H1 (cell line): ENCODE measurements at regions not wholly inside any gene's neighbourhood (a gene's known extent, or its start where the extent isn't known, plus 50 kb on each side); places are given as distances from the start of the nearest gene placed in this dataset.

Source experiments
- CTCF ChIA-PET: fragments of 300-600 bp; sonication (Branson Sonifier 250); formaldehyde crosslinking; loops from one replicate; lab custom pipeline; 2021; ENCODE audit not compliant: partially characterized antibody; lab: Charles Lee
- POLR2A ChIA-PET: fragments of 300-600 bp; sonication (Branson Sonifier 250); formaldehyde crosslinking; loops from one replicate; lab custom pipeline; 2021; ENCODE audit warnings: inconsistent platforms; ENCODE audit not compliant: partially characterized antibody; lab: Charles Lee
- DNase-seq, 2 experiments: peaks; one replicate each; pipeline versions ENCODE4 v3.0.0 to v3.0.0-alpha.2; 2010 to 2022; ENCODE audit warnings: low spot score in 2 of 2, low read depth in 1 of 2, mixed read lengths in 1 of 2
- FAIRE-seq: peaks from 2 replicates; lab custom pipeline; 2011; peaks lifted over from hg19 to GRCh38; lab: Jason Lieb, UNC
- H2AFZ ChIP-seq: 2 replicates; pipeline ENCODE4 v1.8.1; 2012; ENCODE audit warnings: low read length, inconsistent platforms
- H2AK5ac ChIP-seq: 2 replicates; pipeline ENCODE4 v1.6.1; 2013; ENCODE audit warnings: low read depth, low read length
- H2BK120ac ChIP-seq: replicated peaks from 2 replicates; pipeline ENCODE3; 2013; ENCODE audit warnings: low read depth, low read length, inconsistent platforms
- H2BK12ac ChIP-seq: 2 replicates; pipeline ENCODE4 v1.6.1; 2013; ENCODE audit warnings: low read depth, low read length
- H2BK15ac ChIP-seq: 2 replicates; pipeline ENCODE4 v1.6.1; 2013; ENCODE audit warnings: low read length
- H2BK20ac ChIP-seq: 2 replicates; pipeline ENCODE4 v1.6.1; 2013; ENCODE audit warnings: low read length
- H2BK5ac ChIP-seq: 2 replicates; pipeline ENCODE4 v1.6.1; 2013; ENCODE audit warnings: low read depth, low read length
- H3K14ac ChIP-seq: 2 replicates; pipeline ENCODE4 v1.6.1; 2013; ENCODE audit warnings: inconsistent platforms; ENCODE audit not compliant: insufficient read length
- H3K18ac ChIP-seq: 2 replicates; pipeline ENCODE4 v1.6.1; 2013; ENCODE audit warnings: low read length; ENCODE audit errors: extremely low read depth
- H3K23ac ChIP-seq: 2 replicates; pipeline ENCODE4 v1.6.1; 2013; ENCODE audit warnings: inconsistent platforms; ENCODE audit not compliant: insufficient read length
- H3K23me2 ChIP-seq: 2 replicates; pipeline ENCODE4 v1.6.1; 2013; ENCODE audit warnings: low read depth, low read length
- H3K27ac ChIP-seq: 2 replicates; pipeline ENCODE4 v1.6.1; 2011; ENCODE audit warnings: low read depth, low read length, inconsistent platforms
- H3K27me3 ChIP-seq, 4 experiments: replicated peaks in 1 of 4; 1 replicate in 1 of 4; 2 replicates in 3 of 4; pipeline versions ENCODE4 v1.6.1 to v1.8.1; 2011 to 2013; ENCODE audit warnings: low read length in 3 of 4, mild to moderate bottlenecking in 3 of 4, inconsistent platforms in 2 of 4, mixed read lengths in 2 of 4, moderate library complexity in 1 of 4; ENCODE audit not compliant: control insufficient read depth in 3 of 4, insufficient read depth in 3 of 4; ENCODE audit errors: extremely low read depth in 1 of 4
- H3K36me3 ChIP-seq, 4 experiments: 2 replicates each; pipeline versions ENCODE4 v1.6.1 to v1.8.1; 2011 to 2013; ENCODE audit warnings: mild to moderate bottlenecking in 4 of 4, low read length in 3 of 4, moderate library complexity in 2 of 4, control low read depth in 1 of 4, inconsistent platforms in 1 of 4; ENCODE audit not compliant: insufficient read depth in 4 of 4, control insufficient read depth in 2 of 4
- H3K4ac ChIP-seq: replicated peaks from 2 replicates; pipeline ENCODE3; 2013; ENCODE audit warnings: low read length, low read depth, mixed read lengths, inconsistent platforms; ENCODE audit not compliant: insufficient read length
- H3K4me1 ChIP-seq, 4 experiments: replicated peaks in 1 of 4; 1 replicate in 1 of 4; 2 replicates in 3 of 4; pipeline versions ENCODE4 v1.6.1 to v1.8.1; 2011 to 2013; ENCODE audit warnings: low read length in 3 of 4, inconsistent platforms in 2 of 4, mixed read lengths in 1 of 4; ENCODE audit not compliant: insufficient read depth in 4 of 4, control insufficient read depth in 3 of 4
- H3K4me2 ChIP-seq, 2 experiments: 2 replicates each; pipeline versions ENCODE4 v1.6.1 to v1.8.1; 2011 to 2013; ENCODE audit warnings: low read depth in 2 of 2, low read length in 2 of 2, control low read depth in 1 of 2, inconsistent platforms in 1 of 2, mild to moderate bottlenecking in 1 of 2; ENCODE audit not compliant: insufficient read depth in 1 of 2
- H3K4me3 ChIP-seq, 4 experiments: fragments of 200-600, 300-600 bp in 1 of 4; sonication (generic), shearing (Covaris generic), sonication (Bioruptor Twin) in 1 of 4; 2 replicates each; pipeline versions ENCODE4 v1.5.1 to v1.8.1; 2011 to 2016; ENCODE audit warnings: low read length in 4 of 4, low read depth in 3 of 4, control low read depth in 2 of 4, inconsistent platforms in 2 of 4, mild to moderate bottlenecking in 2 of 4, mixed read lengths in 1 of 4, moderate library complexity in 1 of 4; ENCODE audit not compliant: insufficient read depth in 2 of 4; ENCODE audit errors: extremely low read depth in 1 of 4
- H3K56ac ChIP-seq: replicated peaks from 2 replicates; pipeline ENCODE3; 2013; ENCODE audit warnings: low read depth, mild to moderate bottlenecking, mixed read lengths, low read length, inconsistent platforms; ENCODE audit not compliant: insufficient read length
- H3K79me1 ChIP-seq: 2 replicates; pipeline ENCODE4 v1.6.1; 2013; ENCODE audit warnings: low read depth, low read length, control low read depth
- H3K79me2 ChIP-seq, 2 experiments: 2 replicates each; pipeline versions ENCODE4 v1.6.1 to v1.8.1; 2012 to 2013; ENCODE audit warnings: low read length in 2 of 2, mild to moderate bottlenecking in 2 of 2, inconsistent platforms in 1 of 2; ENCODE audit not compliant: insufficient read depth in 2 of 2, control insufficient read depth in 1 of 2
- H3K9ac ChIP-seq, 4 experiments: replicated peaks in 1 of 4; 1 replicate in 1 of 4; 2 replicates in 3 of 4; pipeline versions ENCODE4 v1.6.1 to v1.8.1; 2011 to 2013; ENCODE audit warnings: low read depth in 3 of 4, low read length in 3 of 4, control low read depth in 2 of 4, mild to moderate bottlenecking in 2 of 4, moderate library complexity in 2 of 4, inconsistent platforms in 1 of 4; ENCODE audit errors: extremely low read depth in 1 of 4
- H3K9me3 ChIP-seq, 2 experiments: 2 replicates each; pipeline versions ENCODE4 v1.6.1 to v1.8.1; 2012 to 2013; ENCODE audit warnings: mild to moderate bottlenecking in 2 of 2, moderate library complexity in 2 of 2, control low read depth in 1 of 2, inconsistent platforms in 1 of 2, low read depth in 1 of 2, low read length in 1 of 2, mixed read lengths in 1 of 2; ENCODE audit not compliant: insufficient read depth in 2 of 2
- H4K20me1 ChIP-seq, 2 experiments: replicated peaks in 1 of 2; 2 replicates each; pipeline versions ENCODE3 to v1.8.1; 2011 to 2013; ENCODE audit warnings: inconsistent platforms in 2 of 2, low read length in 2 of 2, mild to moderate bottlenecking in 1 of 2; ENCODE audit not compliant: insufficient read depth in 2 of 2, control insufficient read depth in 1 of 2
- H4K5ac ChIP-seq: 2 replicates; pipeline ENCODE4 v1.6.1; 2013; ENCODE audit warnings: low read length, low read depth, mixed read lengths, inconsistent platforms; ENCODE audit not compliant: insufficient read length
- H4K8ac ChIP-seq: 2 replicates; pipeline ENCODE4 v1.8.0; 2013; ENCODE audit warnings: mild to moderate bottlenecking, moderate library complexity, low read length, inconsistent platforms; ENCODE audit not compliant: insufficient read depth; ENCODE audit errors: extremely low read depth
- H4K91ac ChIP-seq: replicated peaks from 2 replicates; pipeline ENCODE3; 2013; ENCODE audit warnings: low read length, mixed read lengths, inconsistent platforms; ENCODE audit not compliant: insufficient read length
- CHD2 ChIP-seq: IDR thresholded peaks from 2 replicates; pipeline ENCODE4 v1.6.1; 2012; ENCODE audit warnings: low read length, improper control_type of control experiment
- CREB1 ChIP-seq: IDR thresholded peaks from 2 replicates; pipeline ENCODE4 v1.6.1; 2012; ENCODE audit warnings: inconsistent platforms
- CTCF ChIP-seq, 3 experiments: IDR thresholded peaks; 1 replicate in 2 of 3; 2 replicates in 1 of 3; pipeline versions ENCODE4 v1.5.1 to v1.6.1; 2011; ENCODE audit warnings: low read length in 3 of 3, mild to moderate bottlenecking in 3 of 3, inconsistent platforms in 2 of 3, low read depth in 1 of 3, moderate library complexity in 1 of 3; ENCODE audit not compliant: insufficient read depth in 1 of 3; ENCODE audit errors: control extremely low read depth in 1 of 3
- GABPA ChIP-seq: IDR thresholded peaks from 2 replicates; pipeline ENCODE4 v1.6.1; 2011; ENCODE audit warnings: mild to moderate bottlenecking, low read length, moderate library complexity, borderline replicate concordance; ENCODE audit not compliant: insufficient read depth
- MAFK ChIP-seq: IDR thresholded peaks from 2 replicates; pipeline ENCODE4 v1.6.1; 2012; ENCODE audit warnings: low read depth, mild to moderate bottlenecking, improper control_type of control experiment, low read length
- PHF8 ChIP-seq: fragments of 200-600 bp; sonication (generic); conservative IDR thresholded peaks from 2 replicates; pipeline ENCODE4 v1.7.1; 2012; ENCODE audit warnings: low read depth, mild to moderate bottlenecking, inconsistent platforms, low read length, moderate library complexity
- RBBP5 ChIP-seq: IDR thresholded peaks from 2 replicates; pipeline ENCODE4 v1.7.1; 2012; ENCODE audit warnings: low read depth, mild to moderate bottlenecking, inconsistent platforms, low read length, moderate library complexity, borderline replicate concordance
- RXRA ChIP-seq: IDR thresholded peaks from 2 replicates; pipeline ENCODE4 v1.6.1; 2011; ENCODE audit warnings: low read depth, mild to moderate bottlenecking, low read length, moderate library complexity; ENCODE audit not compliant: insufficient read depth
- SIN3A ChIP-seq, 2 experiments: IDR thresholded peaks in 1 of 2; conservative IDR thresholded peaks in 1 of 2; 2 replicates each; pipeline ENCODE4 v1.6.1; 2011 to 2012; ENCODE audit warnings: low read length in 2 of 2, improper control_type of control experiment in 1 of 2, low read depth in 1 of 2, mild to moderate bottlenecking in 1 of 2
- SP4 ChIP-seq: IDR thresholded peaks from 2 replicates; pipeline ENCODE4 v1.6.1; 2012; ENCODE audit warnings: low read length, inconsistent platforms
- SUZ12 ChIP-seq: fragments of 200-600 bp; sonication (generic); IDR thresholded peaks from 2 replicates; pipeline ENCODE4 v1.6.1; 2012; ENCODE audit warnings: mild to moderate bottlenecking, inconsistent platforms, low read length, moderate library complexity, mixed read lengths
- TAF7 ChIP-seq: optimal IDR thresholded peaks from 2 replicates; pipeline ENCODE3; 2011; ENCODE audit warnings: low read depth, mild to moderate bottlenecking, inconsistent platforms, low read length, moderate library complexity, borderline replicate concordance
- TBP ChIP-seq: IDR thresholded peaks from 2 replicates; pipeline ENCODE4 v1.6.1; 2011; ENCODE audit warnings: low read depth, low read length, improper control_type of control experiment
- WGBS, 2 experiments: shearing (Covaris generic) in 1 of 2; methylation state at CpG; one replicate each; pipeline versions ENCODE4 v1.1.6 to v1.1.7; 2013 to 2015; ENCODE audit warnings: low lambda C conversion rate in 2 of 2, mixed read lengths in 2 of 2, inconsistent platforms in 1 of 2, low coverage in 1 of 2, missing lambda C conversion rate in 1 of 2; ENCODE audit not compliant: insufficient replicate concordance in 2 of 2, insufficient coverage in 1 of 2, insufficient read length in 1 of 2; ENCODE audit errors: extremely low coverage in 1 of 2, missing lambda C conversion rate in 1 of 2; 5-methylcytosine and 5-hydroxymethylcytosine counted together

DNA sequence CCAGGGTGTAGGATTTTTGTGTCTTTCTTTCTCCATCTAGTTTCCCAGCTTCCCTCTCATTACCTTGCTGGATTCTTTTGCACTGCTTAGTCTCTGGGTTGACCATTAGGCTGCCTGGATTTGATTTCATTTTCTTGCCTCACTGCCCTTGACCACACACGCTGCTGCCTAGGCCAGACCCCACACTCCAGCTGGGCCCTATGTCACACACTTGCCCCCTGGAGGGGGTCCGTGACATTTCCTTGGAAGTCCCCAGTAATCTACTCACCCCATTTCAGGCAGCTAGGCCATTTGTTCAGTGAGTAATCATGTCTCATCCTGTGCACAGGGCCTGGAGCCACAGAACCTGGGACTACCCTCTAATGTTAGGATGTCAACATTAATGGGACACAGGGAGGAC, 81.9 kb upstream of the SPON1 start:
- Histone ChIP-seq H4K91ac (no peak overlapping the region), H3K14ac (no peak overlapping the region), H3K4me3 (no peak overlapping the region), H3K4me1 (no peaks in the 10 kb centered on the region), H2BK5ac (no peak overlapping the region), H3K9ac (no peak overlapping the region), H3K36me3 (no peaks in the 10 kb centered on the region), H2AFZ (no peak overlapping the region), H3K79me2 (no peaks in the 10 kb centered on the region), H3K79me1 (no peaks in the 10 kb centered on the region), H2BK12ac (no peak overlapping the region), H4K8ac (no peak overlapping the region), H3K27me3 (no peaks in the 10 kb centered on the region), H4K5ac (no peak overlapping the region), H3K23ac (no peak overlapping the region), H3K4ac (no peak overlapping the region), H3K4me2 (no peak overlapping the region), H2AK5ac (no peak overlapping the region), H2BK15ac (no peak overlapping the region), H3K23me2 (no peaks in the 10 kb centered on the region), H3K56ac (no peak overlapping the region), H2BK120ac (no peak overlapping the region), H4K20me1 (no peaks in the 10 kb centered on the region), H3K18ac (no peak overlapping the region), H3K27ac (no peak overlapping the region), H3K9me3 (no peaks in the 10 kb centered on the region), H2BK20ac (no peak overlapping the region)
- CTCF ChIA-PET: interaction anchor here (0.8 to 1.6 kb wide), 6 partner anchors 29 to 269 kb away, joined by 3 to 5 read pairs (median 3); no protein-coding TSS in a partner anchor
- POLR2A ChIA-PET: no interaction called here
- FAIRE-seq (no peak), DNase-seq (no peak)
- WGBS, 2 experiments: 81% methylated on average over 2 of the region's 2 CpGs; no CpG with 5 or more reads in 1 of the 2 experiments
- no peak for TF ChIP-seq PHF8
- TF ChIP-seq CTCF (IDR thresholded peaks at IDR 0.05; ENCODE audit: control extremely low read depth in 1 of 3, insufficient read depth in 1 of 3, low read depth in 1 of 3, low read length in 3 of 3): no peak
- TF ChIP-seq SIN3A (conservative IDR thresholded peaks at IDR 0.05 in 1 of 2, IDR thresholded peaks at IDR 0.05 in 1 of 2; ENCODE audit: low read depth in 1 of 2, low read length in 2 of 2): no peak
- no peak for TF ChIP-seq GABPA
- TF ChIP-seq RXRA: no peak
- TF ChIP-seq TBP: no peak
- TF ChIP-seq MAFK: no peak
- no peak for TF ChIP-seq CHD2
- TF ChIP-seq SUZ12: no peak
- no peak for TF ChIP-seq TAF7
- TF ChIP-seq RBBP5: no peak
- TF ChIP-seq CREB1: no peak
- no peak for TF ChIP-seq SP4
